Raji (cell line): ENCODE measurements at regions not wholly inside any gene's neighbourhood (a gene's known extent, or its start where the extent isn't known, plus 50 kb on each side); places are given as distances from the start of the nearest gene placed in this dataset.

Source experiments
- POLR2A ChIP-seq: IDR thresholded peaks from 2 replicates; pipeline ENCODE4 v1.6.1; 2011; ENCODE audit warnings: low read depth, low read length, control low read depth; ENCODE audit not compliant: insufficient read depth

DNA sequence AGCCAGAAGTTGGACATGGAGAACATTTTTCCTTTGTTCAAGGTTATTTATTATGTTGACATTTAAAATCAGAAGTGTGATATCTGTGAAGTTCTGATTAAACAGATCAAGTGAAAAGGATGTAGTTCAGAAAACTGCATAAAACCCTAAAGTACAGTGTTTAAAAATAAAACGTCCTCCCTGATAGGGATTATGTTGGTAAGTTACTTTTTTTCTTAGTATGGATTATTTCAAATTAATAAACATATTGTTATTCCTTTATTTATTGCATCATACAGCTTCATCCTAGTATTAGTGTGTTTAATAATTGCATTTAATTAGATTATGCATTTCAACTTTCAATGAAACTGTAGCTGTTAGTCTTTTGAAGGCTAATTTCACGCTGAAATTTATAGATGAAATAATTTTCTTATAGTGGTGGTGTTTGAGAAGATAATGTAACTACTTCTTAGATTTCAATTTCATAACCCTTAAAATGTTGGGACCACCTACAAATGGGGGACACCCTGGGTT lies 157.9 kb upstream of the DMRT1 start:
- TF ChIP-seq POLR2A, result no peak

DNA sequence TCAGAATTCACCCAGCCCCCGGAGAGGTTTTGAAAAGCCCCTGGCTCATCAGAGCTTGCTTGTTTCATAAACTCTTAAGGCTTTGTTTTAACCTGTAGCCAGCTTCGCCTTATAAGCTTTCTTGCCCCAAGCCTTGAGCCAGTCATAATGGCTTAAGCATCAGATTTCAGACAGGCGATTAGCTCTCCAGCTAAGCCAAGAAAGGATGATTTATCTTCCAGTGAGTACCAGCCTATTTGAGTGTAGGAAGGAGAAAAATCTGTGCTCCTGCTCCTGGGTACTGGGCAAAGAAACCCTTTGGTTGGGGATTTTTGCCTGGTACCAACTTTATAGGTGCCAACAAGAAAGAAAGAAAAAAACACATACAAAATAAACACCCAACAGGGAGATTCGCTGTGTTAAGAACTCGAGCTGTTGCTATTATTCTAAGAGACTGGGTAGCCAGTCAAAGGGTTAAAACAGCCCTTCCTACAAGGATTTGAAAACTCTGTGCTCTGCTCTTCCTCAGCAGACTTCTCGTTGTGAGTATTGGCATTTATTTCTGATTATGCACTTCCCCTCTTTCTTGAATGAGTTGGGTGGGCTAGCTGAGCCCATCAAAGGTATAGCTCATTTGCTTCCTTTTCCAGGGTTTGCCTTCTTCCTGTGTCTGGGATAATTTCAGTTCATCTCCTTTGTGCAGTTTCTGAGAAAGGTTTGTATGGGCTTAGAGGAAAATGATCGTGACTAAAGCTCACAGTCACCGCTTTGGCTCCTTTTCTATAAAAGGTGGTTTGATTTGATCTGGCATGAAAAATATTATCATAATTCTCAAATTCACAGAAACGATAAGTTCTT lies 157.2 kb upstream of the DMRT1 start:
- no peak for TF ChIP-seq POLR2A

DNA sequence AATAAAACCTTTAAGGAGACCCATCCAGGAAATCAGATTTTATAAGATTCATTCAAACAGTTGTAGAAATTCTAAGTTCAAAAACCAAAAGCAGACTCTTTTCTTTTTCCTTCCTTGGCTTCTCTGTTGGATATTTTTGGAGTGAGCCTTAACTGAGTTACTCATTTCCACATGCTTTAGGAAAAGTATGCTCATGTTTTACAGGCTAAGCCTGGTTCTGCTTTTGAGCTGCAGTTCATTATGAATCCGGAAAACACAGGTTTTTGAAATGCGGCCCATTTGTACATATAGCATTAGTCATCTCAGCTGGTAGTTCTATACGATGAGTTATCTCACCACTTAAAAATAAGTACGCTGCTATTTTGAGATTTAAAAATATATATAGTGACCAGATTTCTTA lies 156.6 kb upstream of the DMRT1 start:
- TF ChIP-seq POLR2A, result no peak

DNA sequence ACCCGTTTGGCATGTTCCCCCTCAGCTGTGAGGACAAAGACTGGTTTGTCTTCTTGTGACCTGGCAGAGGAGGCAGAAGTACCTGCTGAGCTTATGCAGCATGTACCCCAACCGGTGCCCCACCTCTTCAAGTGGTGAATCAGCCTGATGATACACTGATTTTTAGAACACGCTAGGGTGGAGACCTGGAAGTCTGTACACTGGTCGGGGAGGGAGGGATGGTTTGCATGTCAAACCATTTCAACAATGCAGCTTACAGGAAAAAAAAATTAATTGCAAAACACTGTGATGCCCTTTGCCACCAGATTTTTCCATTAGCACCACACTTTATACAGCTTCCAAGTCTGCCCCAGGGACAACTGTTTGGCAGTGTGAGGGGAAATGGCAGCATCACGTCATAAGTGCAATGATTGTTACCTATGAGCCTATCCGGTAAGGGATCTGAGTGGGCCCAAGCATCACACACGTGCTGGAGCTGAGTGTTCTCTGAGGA lies 155.1 kb upstream of the DMRT1 start:
- no peak for TF ChIP-seq POLR2A

DNA sequence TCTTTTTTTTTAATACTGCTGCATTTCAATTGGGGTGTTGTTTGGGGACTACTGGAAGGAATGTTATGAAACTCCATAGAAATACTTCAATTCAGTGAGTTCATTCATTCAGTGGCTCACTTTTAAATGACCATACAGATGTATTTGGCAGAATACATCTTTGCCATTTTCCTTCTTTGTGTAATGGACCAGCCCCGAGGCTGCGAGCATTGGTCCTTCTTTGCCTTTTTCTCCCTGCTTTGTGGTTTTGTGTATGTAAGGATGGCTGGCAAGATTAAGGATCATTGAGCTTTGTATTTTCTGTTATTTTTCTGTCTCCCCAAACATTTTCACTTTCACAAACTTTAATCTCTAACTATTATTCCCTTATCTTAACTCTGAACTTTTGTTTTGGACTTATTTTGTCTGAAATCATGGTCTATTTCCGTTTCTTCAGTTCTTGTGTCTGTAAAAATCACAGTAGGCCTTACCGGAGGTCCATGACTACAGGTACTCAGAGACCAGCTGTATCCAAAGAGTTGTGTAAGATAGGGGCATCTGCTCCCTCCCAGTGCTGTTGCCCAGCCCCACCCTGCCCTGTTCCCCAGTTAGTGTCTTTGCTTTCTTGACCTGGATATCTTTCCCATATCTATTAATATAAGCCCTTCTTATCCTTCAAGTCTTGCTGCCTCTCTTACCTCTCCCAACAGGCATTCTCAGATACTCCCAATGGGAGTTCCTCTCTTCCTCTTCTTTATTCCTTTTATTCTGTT lies 154.3 kb upstream of the DMRT1 start:
- no peak for TF ChIP-seq POLR2A

DNA sequence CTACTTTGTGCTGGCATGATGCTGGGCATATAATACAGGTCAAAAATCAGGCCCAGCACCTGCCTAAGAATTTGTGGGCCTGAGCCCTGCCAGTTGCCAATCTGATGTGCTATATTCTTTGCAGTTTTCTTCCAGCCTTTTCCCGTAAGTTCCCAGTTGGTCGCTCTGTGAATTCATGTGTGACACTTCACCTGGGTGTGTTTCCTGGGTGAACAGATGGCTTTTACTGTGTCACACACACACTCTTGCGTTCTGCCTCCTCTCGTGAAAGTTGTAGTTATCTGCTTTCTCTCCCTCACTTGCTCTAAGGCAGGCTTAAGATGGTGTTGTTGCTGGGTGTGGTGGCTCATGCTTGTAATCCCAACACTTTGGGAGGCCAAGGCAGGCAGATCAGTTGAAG lies 153.5 kb upstream of the DMRT1 start:
- no peak for TF ChIP-seq POLR2A

DNA sequence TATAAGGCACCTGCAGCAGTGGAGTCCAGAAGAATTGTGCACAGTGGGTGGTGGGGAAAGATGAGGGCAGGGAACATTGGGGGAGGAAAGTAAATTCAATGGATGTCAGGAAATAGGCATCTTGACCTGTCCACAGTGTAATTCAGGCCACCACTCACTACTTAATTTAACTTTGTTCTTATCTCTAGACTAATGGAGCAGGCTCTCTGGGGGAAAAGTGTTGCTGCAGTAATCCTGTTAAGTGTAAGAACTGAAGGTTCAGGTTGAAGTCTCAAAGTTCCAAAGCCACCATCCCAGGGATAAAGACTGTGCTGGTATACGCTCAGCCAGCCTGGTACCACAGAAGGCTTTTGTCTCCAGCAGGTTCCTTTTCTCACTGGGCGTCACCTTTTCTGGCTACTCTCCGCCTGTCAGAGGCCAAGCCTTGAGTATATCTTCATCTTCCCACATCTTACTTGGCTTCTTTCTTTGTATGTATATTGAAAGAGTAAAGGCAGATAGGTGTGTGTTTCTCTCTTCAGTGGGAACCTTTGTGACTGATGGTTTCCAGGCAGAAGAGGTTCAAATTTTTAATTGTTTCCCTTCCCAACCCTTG lies 150.9 kb upstream of the DMRT1 start:
- no peak for TF ChIP-seq POLR2A

DNA sequence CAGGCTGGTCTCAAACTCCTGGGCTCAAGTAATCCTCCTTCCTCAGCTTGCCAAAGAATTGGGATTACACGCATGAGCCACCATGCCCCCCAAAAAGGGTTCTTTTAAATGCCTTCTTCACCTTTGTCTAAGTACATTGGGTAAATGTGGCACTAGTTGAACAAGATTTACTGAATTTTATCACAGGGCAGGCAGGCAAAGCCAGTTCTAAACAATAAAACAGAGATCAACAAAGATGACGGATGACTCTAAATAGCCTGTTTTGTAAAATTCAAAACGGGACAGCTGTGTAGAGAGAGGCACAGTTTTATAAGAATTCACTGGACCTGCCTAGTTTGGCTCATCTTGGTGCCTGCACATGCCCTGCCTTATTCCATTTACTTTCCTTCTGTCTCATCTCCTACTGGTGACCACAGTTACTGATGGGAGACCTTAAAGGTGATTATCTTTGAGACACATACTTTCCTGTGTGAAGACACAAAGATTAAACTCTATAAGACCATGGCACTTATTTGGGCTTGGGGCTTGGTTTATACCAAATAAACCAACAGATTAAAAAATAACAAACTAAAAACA lies 149.6 kb upstream of the DMRT1 start:
- TF ChIP-seq POLR2A, result no peak

DNA sequence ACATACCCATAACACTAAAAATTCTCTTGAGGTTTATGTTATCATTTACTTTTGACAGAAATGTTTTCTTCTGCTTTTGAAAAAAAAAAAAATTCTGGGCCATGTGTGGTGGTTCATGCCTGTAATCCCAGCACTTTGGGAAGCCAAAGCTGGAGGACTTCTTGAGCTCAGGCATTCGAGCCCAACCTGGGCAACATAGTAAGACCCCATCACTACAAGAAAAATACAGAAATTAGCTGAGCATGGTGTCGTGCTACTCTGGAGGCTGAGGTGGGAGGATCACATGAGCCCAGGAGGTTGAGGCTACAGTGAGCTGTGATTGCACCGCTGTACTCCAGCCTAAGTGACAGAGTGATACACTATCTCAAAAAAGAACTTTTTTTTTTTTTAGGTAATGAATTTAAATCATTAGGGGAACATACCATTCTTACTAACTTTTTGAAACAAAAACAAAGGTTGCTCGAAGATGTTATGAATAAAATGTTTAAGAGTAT lies 148.8 kb upstream of the DMRT1 start:
- no peak for TF ChIP-seq POLR2A

DNA sequence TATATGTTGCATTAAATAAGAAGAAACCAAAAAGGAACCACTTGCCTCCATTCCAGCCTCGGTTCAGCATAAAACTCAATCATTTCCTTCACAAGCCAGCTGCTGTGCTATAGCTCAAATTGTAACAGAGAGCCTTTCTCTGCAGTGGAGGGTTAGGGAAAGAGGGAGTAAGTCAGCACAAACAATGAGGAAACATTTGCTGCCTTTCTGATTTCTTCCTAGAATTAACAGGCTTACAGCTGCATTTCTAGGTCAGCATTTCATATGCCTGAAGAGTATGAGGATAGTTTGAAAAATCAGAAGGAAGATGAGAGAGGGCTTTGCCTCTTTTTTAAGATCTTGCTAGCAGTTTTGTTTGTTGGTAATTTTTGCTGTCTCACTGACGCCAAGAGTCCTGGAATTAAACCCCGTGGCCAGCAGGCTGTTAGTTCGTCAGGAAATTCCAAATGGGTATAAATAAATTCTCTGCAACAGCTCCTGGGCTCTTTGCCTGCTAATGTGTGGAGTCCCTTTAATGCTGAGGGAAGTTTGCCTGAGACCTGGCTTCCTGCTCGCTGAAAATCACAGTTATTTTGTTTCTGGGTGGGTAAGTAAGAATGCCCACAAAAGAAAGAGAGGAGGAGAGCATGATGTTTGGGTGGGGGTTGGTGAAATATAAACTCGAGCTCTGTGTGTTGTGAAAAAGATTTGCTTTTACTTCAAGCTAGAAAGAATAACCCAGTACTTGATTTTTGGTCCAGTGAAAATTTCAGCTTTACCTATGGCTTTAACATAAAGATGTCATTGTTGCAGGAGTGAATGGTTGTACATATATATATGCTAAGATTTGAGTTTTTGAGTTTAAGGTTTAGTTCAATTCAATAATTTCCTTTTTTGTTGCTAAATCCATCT lies 148.1 kb upstream of the DMRT1 start:
- TF ChIP-seq POLR2A, result no peak

DNA sequence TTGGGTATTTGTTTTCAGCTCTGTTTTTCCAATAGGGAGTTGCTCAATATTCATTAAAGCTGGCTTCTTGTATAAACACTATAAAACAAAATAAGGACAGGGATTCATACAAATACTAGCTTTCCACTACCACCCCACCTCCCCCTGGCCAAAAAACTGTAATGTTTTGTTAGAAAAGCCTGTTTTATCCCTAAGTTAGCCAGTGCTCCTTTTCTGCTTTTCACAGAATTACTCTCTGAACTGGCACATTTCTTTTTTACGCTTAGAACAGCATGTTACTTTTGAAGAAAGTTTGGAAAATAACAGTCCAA lies 147.4 kb upstream of the DMRT1 start:
- TF ChIP-seq POLR2A, result no peak

DNA sequence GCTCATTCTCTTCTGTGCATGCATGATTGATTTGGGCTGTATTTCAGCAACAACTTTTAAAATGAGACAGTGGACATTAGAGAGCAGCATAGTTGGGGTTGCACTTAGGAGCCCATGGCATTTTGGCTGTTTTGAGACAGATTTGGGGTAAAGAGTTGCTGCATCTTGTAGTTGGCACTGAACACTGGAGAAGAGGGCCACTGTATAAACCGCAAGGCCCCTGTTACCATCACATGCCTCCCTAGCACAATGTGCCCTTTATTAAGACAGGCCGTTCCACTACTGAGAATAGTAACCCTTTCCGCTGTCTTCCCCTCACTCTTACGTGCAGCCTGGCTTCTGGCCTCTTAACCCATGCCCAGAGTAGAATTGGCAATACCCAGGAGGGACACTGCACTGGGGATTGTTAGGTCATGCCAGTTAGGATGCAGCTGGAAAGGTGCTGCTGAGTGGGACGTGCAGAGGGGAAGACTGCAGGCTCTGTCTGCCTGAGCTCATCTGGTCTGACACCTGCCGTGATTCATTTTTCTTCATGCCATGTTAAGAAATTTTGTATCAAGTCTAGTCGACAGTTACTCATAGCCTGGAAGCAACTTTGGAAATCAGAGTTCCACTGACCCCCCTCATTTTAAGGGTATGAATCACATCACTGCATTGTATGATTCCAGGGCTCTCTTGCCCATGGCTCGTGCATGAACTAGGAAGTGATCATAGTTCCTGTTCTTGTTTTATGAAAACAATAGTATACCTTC lies 146.9 kb upstream of the DMRT1 start:
- no peak for TF ChIP-seq POLR2A

DNA sequence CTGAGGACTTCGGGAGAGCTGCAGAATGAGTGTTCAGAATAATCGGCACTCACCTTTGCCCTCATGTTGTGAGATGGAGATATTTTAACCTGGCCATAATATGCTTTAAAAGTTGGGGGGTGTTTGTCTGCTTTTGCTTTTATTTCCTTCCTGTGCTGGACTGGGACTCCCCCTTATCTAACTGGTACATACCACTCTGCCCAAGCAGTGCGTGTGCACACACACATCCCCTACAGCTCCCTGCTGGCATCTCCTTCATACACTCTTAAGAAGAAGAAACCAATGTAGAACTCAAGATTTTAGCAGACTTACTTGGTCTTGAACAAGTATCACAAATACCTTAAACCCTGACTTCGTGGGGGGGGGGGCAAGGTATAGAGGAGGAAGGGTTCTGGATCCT lies 146.2 kb upstream of the DMRT1 start:
- no peak for TF ChIP-seq POLR2A

DNA sequence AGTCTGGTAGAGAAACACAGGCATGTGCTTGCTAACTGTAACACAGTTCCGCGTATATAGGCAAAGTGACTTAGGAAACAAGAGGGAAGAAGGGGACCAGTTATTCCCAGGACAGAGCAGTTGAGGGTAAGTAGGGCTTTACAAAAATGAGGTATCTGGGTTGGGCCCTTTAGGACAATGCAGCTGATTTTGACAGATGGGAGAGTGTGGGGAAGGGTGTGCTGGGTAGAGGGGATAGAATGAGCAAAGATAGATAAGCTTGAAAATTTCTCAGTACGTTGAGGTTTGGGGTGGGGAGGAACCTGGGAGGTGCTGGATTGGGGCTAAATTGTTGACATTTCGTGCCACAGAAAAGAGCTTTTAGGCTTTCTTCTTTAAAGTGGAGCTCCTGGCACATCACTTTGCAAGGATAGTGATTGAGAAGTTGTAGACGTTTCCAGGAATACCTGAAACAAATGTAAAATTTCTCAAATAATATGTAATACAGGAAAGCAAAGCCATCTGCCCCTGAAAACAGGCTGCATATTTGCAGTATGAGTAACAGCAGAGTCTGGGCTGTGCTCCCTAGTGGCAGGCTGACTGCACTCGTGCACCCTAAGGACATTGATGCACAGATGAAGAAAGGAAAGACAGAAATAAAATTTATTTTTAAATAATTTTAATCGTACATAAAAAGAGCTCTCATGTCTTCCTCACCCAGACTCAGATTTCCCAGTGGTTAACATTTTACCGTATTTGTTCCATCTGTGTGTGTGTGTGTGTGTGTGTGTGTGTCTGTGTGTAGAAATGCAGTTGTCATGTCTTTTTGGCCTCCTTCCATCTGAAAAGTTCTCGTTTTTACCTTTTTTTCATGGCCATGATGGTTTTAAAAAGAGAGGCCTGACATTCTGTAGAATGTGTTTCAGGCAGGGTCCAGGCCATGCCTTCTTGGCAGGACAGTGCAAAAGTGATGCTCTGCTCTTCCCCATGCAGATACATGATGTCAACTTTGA lies 144.9 kb upstream of the DMRT1 start:
- no peak for TF ChIP-seq POLR2A
